ENCODE measurements at regions not wholly inside any gene's neighbourhood (a gene's known extent, or its start where the extent isn't known, plus 50 kb on each side); places are given as distances from the start of the nearest gene placed in this dataset.

- H3K4me1 Mint-ChIP-seq, result no peaks in the 10 kb centered on the region
- peaks cover 3% of the 10 kb centered on the region for H3K9me3 Mint-ChIP-seq
- no peaks in the 10 kb centered on the region for H3K36me3 Mint-ChIP-seq
- DNase-seq (ENCODE audit: low spot score in 2 of 2) (no peak), ATAC-seq (no peak)
- H3K4me3 Mint-ChIP-seq, result no peak overlapping the region
- H3K27ac Mint-ChIP-seq, result no peak overlapping the region
Measured at GRCh38 chr5:164680216-164680615, 1174.8 kb downstream of the MAT2B start.

- H3K4me1 Mint-ChIP-seq, result no peaks in the 10 kb centered on the region
- peaks cover 3% of the 10 kb centered on the region for H3K9me3 Mint-ChIP-seq
- H3K4me3 Mint-ChIP-seq, result no peak overlapping the region
- DNase-seq (ENCODE audit: low spot score in 2 of 2), result no peak
- ATAC-seq, result no peak
- no peaks in the 10 kb centered on the region for H3K36me3 Mint-ChIP-seq
- no peak overlapping the region for H3K27ac Mint-ChIP-seq
Measured at GRCh38 chr5:164680812-164681520, 1175.5 kb downstream of the MAT2B start.

GRCh38 chr5:164687391-164687790 lies 1182.0 kb downstream of the MAT2B start:
- Mint-ChIP-seq H3K9me3 (peaks cover 10% of the 10 kb centered on the region), H3K36me3 (no peaks in the 10 kb centered on the region), H3K4me3 (no peak overlapping the region), H3K4me1 (no peaks in the 10 kb centered on the region), H3K27ac (no peak overlapping the region)
- ATAC-seq (no peak), DNase-seq (ENCODE audit: low spot score in 2 of 2) (no peak)

- ATAC-seq (no peak), DNase-seq (ENCODE audit: low spot score in 2 of 2) (no peak)
- H3K36me3 Mint-ChIP-seq, result no peaks in the 10 kb centered on the region
- H3K4me3 Mint-ChIP-seq, result no peak overlapping the region
- no peak overlapping the region for H3K27ac Mint-ChIP-seq
- peaks cover 12% of the 10 kb centered on the region for H3K9me3 Mint-ChIP-seq
- H3K4me1 Mint-ChIP-seq, result no peaks in the 10 kb centered on the region
Measured at GRCh38 chr5:164688437-164688836, 1183.0 kb downstream of the MAT2B start.

- Mint-ChIP-seq H3K9me3 (peaks cover 5% of the 10 kb centered on the region), H3K4me1 (no peaks in the 10 kb centered on the region), H3K27ac (no peak overlapping the region), H3K36me3 (no peaks in the 10 kb centered on the region), H3K4me3 (no peak overlapping the region)
- ATAC-seq, result no peak
- no peak for DNase-seq (ENCODE audit: low spot score in 2 of 2)
Measured at GRCh38 chr5:164708831-164709230, 1203.4 kb downstream of the MAT2B start.

GRCh38 chr5:164713682-164714081 lies 1208.3 kb downstream of the MAT2B start:
- Mint-ChIP-seq H3K4me3 (no peak overlapping the region), H3K9me3 (peaks cover 7% of the 10 kb centered on the region), H3K27ac (no peak overlapping the region), H3K4me1 (no peaks in the 10 kb centered on the region), H3K36me3 (no peaks in the 10 kb centered on the region)
- ATAC-seq (no peak), DNase-seq (ENCODE audit: low spot score in 2 of 2) (no peak)

- ATAC-seq (no peak), DNase-seq (ENCODE audit: low spot score in 2 of 2) (no peak)
- Mint-ChIP-seq H3K4me3 (no peak overlapping the region), H3K9me3 (peaks cover 3% of the 10 kb centered on the region), H3K27ac (no peak overlapping the region), H3K36me3 (no peaks in the 10 kb centered on the region), H3K4me1 (no peaks in the 10 kb centered on the region)
Measured at GRCh38 chr5:164721116-164721515, 1215.7 kb downstream of the MAT2B start.

GRCh38 chr5:164721656-164722055 lies 1216.2 kb downstream of the MAT2B start:
- H3K9me3 Mint-ChIP-seq, result peaks cover 3% of the 10 kb centered on the region
- ATAC-seq (no peak), DNase-seq (ENCODE audit: low spot score in 2 of 2) (no peak)
- no peak overlapping the region for H3K27ac Mint-ChIP-seq
- no peaks in the 10 kb centered on the region for H3K4me1 Mint-ChIP-seq
- H3K4me3 Mint-ChIP-seq, result no peak overlapping the region
- no peaks in the 10 kb centered on the region for H3K36me3 Mint-ChIP-seq

- ATAC-seq (no peak), DNase-seq (ENCODE audit: low spot score in 2 of 2) (no peak)
- H3K4me1 Mint-ChIP-seq, result no peaks in the 10 kb centered on the region
- no peaks in the 10 kb centered on the region for H3K36me3 Mint-ChIP-seq
- no peak overlapping the region for H3K27ac Mint-ChIP-seq
- H3K9me3 Mint-ChIP-seq, result peaks cover 3% of the 10 kb centered on the region
- H3K4me3 Mint-ChIP-seq, result no peak overlapping the region
Measured at GRCh38 chr5:164722702-164723101, 1217.3 kb downstream of the MAT2B start.

GRCh38 chr5:164727012-164727411 lies 1221.6 kb downstream of the MAT2B start:
- Mint-ChIP-seq H3K4me3 (no peak overlapping the region), H3K36me3 (no peaks in the 10 kb centered on the region), H3K27ac (no peak overlapping the region), H3K9me3 (no peaks in the 10 kb centered on the region), H3K4me1 (no peaks in the 10 kb centered on the region)
- ATAC-seq, result no peak
- no peak for DNase-seq (ENCODE audit: low spot score in 2 of 2)

GRCh38 chr5:164728733-164729132 lies 1223.3 kb downstream of the MAT2B start:
- Mint-ChIP-seq H3K36me3 (no peaks in the 10 kb centered on the region), H3K4me3 (no peak overlapping the region), H3K27ac (no peak overlapping the region), H3K4me1 (no peaks in the 10 kb centered on the region), H3K9me3 (no peaks in the 10 kb centered on the region)
- no peak for ATAC-seq
- DNase-seq (ENCODE audit: low spot score in 2 of 2), result no peak

GRCh38 chr5:164735334-164735733 lies 1229.9 kb downstream of the MAT2B start:
- Mint-ChIP-seq H3K27ac (no peak overlapping the region), H3K9me3 (peaks cover 3% of the 10 kb centered on the region), H3K4me3 (no peak overlapping the region), H3K4me1 (no peaks in the 10 kb centered on the region), H3K36me3 (no peaks in the 10 kb centered on the region)
- no peak for DNase-seq (ENCODE audit: low spot score in 2 of 2)
- no peak for ATAC-seq

GRCh38 chr5:164741376-164741775 lies 1236.0 kb downstream of the MAT2B start:
- no peaks in the 10 kb centered on the region for H3K36me3 Mint-ChIP-seq
- no peak overlapping the region for H3K27ac Mint-ChIP-seq
- H3K4me1 Mint-ChIP-seq, result peaks cover 9% of the 10 kb centered on the region
- H3K9me3 Mint-ChIP-seq, result peaks cover 9% of the 10 kb centered on the region
- no peak overlapping the region for H3K4me3 Mint-ChIP-seq
- DNase-seq (ENCODE audit: low spot score in 2 of 2) (no peak), ATAC-seq (peak; percentile 34)

- Mint-ChIP-seq H3K4me1 (peaks cover 9% of the 10 kb centered on the region), H3K27ac (no peak overlapping the region), H3K36me3 (no peaks in the 10 kb centered on the region), H3K9me3 (peaks cover 8% of the 10 kb centered on the region), H3K4me3 (no peak overlapping the region)
- ATAC-seq (no peak), DNase-seq (ENCODE audit: low spot score in 2 of 2) (no peak)
Measured at GRCh38 chr5:164742025-164742424, 1236.6 kb downstream of the MAT2B start.

GRCh38 chr5:164746723-164747122 lies 1241.3 kb downstream of the MAT2B start:
- ATAC-seq, result no peak
- Mint-ChIP-seq H3K9me3 (peaks cover 13% of the 10 kb centered on the region), H3K4me3 (no peak overlapping the region), H3K27ac (no peak overlapping the region), H3K36me3 (no peaks in the 10 kb centered on the region), H3K4me1 (peaks cover 9% of the 10 kb centered on the region)
- DNase-seq (ENCODE audit: low spot score in 2 of 2), result no peak

GRCh38 chr5:164747371-164747770 lies 1242.0 kb downstream of the MAT2B start:
- Mint-ChIP-seq H3K27ac (no peak overlapping the region), H3K36me3 (no peaks in the 10 kb centered on the region), H3K9me3 (peaks cover 10% of the 10 kb centered on the region), H3K4me3 (no peak overlapping the region), H3K4me1 (peaks cover 5% of the 10 kb centered on the region)
- ATAC-seq, result no peak
- no peak for DNase-seq (ENCODE audit: low spot score in 2 of 2)

GRCh38 chr5:164748861-164749260 lies 1243.4 kb downstream of the MAT2B start:
- DNase-seq (ENCODE audit: low spot score in 2 of 2) (no peak), ATAC-seq (peak; percentile 32)
- Mint-ChIP-seq H3K36me3 (no peaks in the 10 kb centered on the region), H3K4me1 (no peaks in the 10 kb centered on the region), H3K27ac (no peak overlapping the region), H3K4me3 (no peak overlapping the region), H3K9me3 (peaks cover 7% of the 10 kb centered on the region)
